ENCODE measurements at regions not wholly inside any gene's neighbourhood (a gene's known extent, or its start where the extent isn't known, plus 50 kb on each side); places are given as distances from the start of the nearest gene placed in this dataset.

- H3K27me3 ChIP-seq (ENCODE audit: low read length) = no peaks in the 10 kb centered on the region
- TF ChIP-seq CTCF (IDR thresholded peaks at IDR 0.05; ENCODE audit: insufficient read depth, low read length, poor library complexity, severe bottlenecking) (no peak), EZH2phosphoT487 (conservative IDR thresholded peaks at IDR 0.05; ENCODE audit: low read length) (no peak)
- no peak overlapping the region for H3K9ac ChIP-seq (ENCODE audit: low read length)
- no peak overlapping the region for H2AFZ ChIP-seq (ENCODE audit: low read depth, low read length, severe bottlenecking)
- H3F3A ChIP-seq (ENCODE audit: insufficient read depth) = no peaks in the 10 kb centered on the region
- H3K9me3 ChIP-seq (ENCODE audit: insufficient read depth, low read length) = no peaks in the 10 kb centered on the region
- H3K4me2 ChIP-seq (ENCODE audit: low read depth, low read length, poor library complexity, severe bottlenecking) = no peak overlapping the region
- no peaks in the 10 kb centered on the region for H3K9me2 ChIP-seq (replicated peaks; ENCODE audit: insufficient read depth, low read length)
- no peak overlapping the region for H3K4me3 ChIP-seq (ENCODE audit: insufficient read depth, low read length, poor library complexity, severe bottlenecking)
- H3K36me3 ChIP-seq (ENCODE audit: low read length) = no peaks in the 10 kb centered on the region
- H4K20me1 ChIP-seq (ENCODE audit: low read depth, low read length) = no peaks in the 10 kb centered on the region
- H3K27ac ChIP-seq (ENCODE audit: low read depth, low read length) = no peak overlapping the region
- no peaks in the 10 kb centered on the region for H3K79me2 ChIP-seq (ENCODE audit: insufficient read depth, low read length)
Observed at GRCh38 chr20:50336661-50337060, 146.0 kb downstream of the CEBPB start.

GRCh38 chr20:50337521-50338466 is 147.2 kb downstream of the CEBPB start:
- no peak overlapping the region for H3K4me2 ChIP-seq (ENCODE audit: low read depth, low read length, poor library complexity, severe bottlenecking)

GRCh38 chr20:50338479-50339391 is 148.1 kb downstream of the CEBPB start:
- Histone ChIP-seq H3K36me3 (ENCODE audit: low read length) (no peaks in the 10 kb centered on the region), H3K4me2 (ENCODE audit: low read depth, low read length, poor library complexity, severe bottlenecking) (no peak overlapping the region), H3F3A (ENCODE audit: insufficient read depth) (no peaks in the 10 kb centered on the region), H3K27me3 (ENCODE audit: low read length) (no peaks in the 10 kb centered on the region), H3K9me3 (ENCODE audit: insufficient read depth, low read length) (no peaks in the 10 kb centered on the region), H3K9me2 (replicated peaks; ENCODE audit: insufficient read depth, low read length) (no peaks in the 10 kb centered on the region), H3K27ac (ENCODE audit: low read depth, low read length) (no peak overlapping the region), H3K79me2 (ENCODE audit: insufficient read depth, low read length) (no peaks in the 10 kb centered on the region), H3K9ac (ENCODE audit: low read length) (no peak overlapping the region), H4K20me1 (ENCODE audit: low read depth, low read length) (no peaks in the 10 kb centered on the region), H2AFZ (ENCODE audit: low read depth, low read length, severe bottlenecking) (no peak overlapping the region), H3K4me3 (ENCODE audit: insufficient read depth, low read length, poor library complexity, severe bottlenecking) (no peak overlapping the region)
- TF ChIP-seq CTCF (IDR thresholded peaks at IDR 0.05; ENCODE audit: insufficient read depth, low read length, poor library complexity, severe bottlenecking) (no peak), EZH2phosphoT487 (conservative IDR thresholded peaks at IDR 0.05; ENCODE audit: low read length) (no peak)

More at GRCh38 chr20:50337521-50338466, 147.2 kb downstream of the CEBPB start:
- no peaks in the 10 kb centered on the region for H3K9me2 ChIP-seq (replicated peaks; ENCODE audit: insufficient read depth, low read length)
- H3K4me3 ChIP-seq (ENCODE audit: insufficient read depth, low read length, poor library complexity, severe bottlenecking) = no peak overlapping the region
- no peak overlapping the region for H2AFZ ChIP-seq (ENCODE audit: low read depth, low read length, severe bottlenecking)
- no peaks in the 10 kb centered on the region for H3K27me3 ChIP-seq (ENCODE audit: low read length)
- no peaks in the 10 kb centered on the region for H3K9me3 ChIP-seq (ENCODE audit: insufficient read depth, low read length)
- no peaks in the 10 kb centered on the region for H3K79me2 ChIP-seq (ENCODE audit: insufficient read depth, low read length)
- no peaks in the 10 kb centered on the region for H3K36me3 ChIP-seq (ENCODE audit: low read length)
- no peak for TF ChIP-seq EZH2phosphoT487 (conservative IDR thresholded peaks at IDR 0.05; ENCODE audit: low read length)
- TF ChIP-seq CTCF (IDR thresholded peaks at IDR 0.05; ENCODE audit: insufficient read depth, low read length, poor library complexity, severe bottlenecking) = no peak
- H4K20me1 ChIP-seq (ENCODE audit: low read depth, low read length) = no peaks in the 10 kb centered on the region
- no peak overlapping the region for H3K27ac ChIP-seq (ENCODE audit: low read depth, low read length)
- no peaks in the 10 kb centered on the region for H3F3A ChIP-seq (ENCODE audit: insufficient read depth)
- H3K9ac ChIP-seq (ENCODE audit: low read length) = no peak overlapping the region

Measured in SU-DHL-6 (cell line).